HEK293 (cell line): ENCODE measurements at regions not wholly inside any gene's neighbourhood (a gene's known extent, or its start where the extent isn't known, plus 50 kb on each side); places are given as distances from the start of the nearest gene placed in this dataset.

Experiments used
- CTCF ChIA-PET: fragments of 350-600 bp; formaldehyde crosslinking; extraction: SDS; loops from one replicate; lab custom pipeline; 2021; ENCODE audit warnings: antibody characterized with exemption; lab: Yijun Ruan, JAX
- POLR2A ChIA-PET: fragments of 300-600 bp; formaldehyde crosslinking; extraction: SDS; loops from one replicate; lab custom pipeline; 2020; ENCODE audit warnings: antibody characterized with exemption, inconsistent platforms; lab: Yijun Ruan, JAX
- H3K27ac ChIP-seq: fragments of 200-500 bp; sonication (Bioruptor generic); 2 replicates; pipeline ENCODE4 v1.5.1; 2014; ENCODE audit warnings: low read depth, low read length, control low read depth, inconsistent platforms; ENCODE audit errors: extremely low read depth
- H3K36me3 ChIP-seq, 2 experiments: fragments of 200-500 bp in 1 of 2; sonication (Bioruptor generic) in 1 of 2; 1 replicate in 1 of 2; 2 replicates in 1 of 2; pipeline ENCODE4 v1.5.1; 2014 to 2017; ENCODE audit warnings: inconsistent platforms in 2 of 2, low read length in 2 of 2; ENCODE audit not compliant: control insufficient read depth in 2 of 2, insufficient read depth in 1 of 2
- H3K4me1 ChIP-seq: fragments of 200-500 bp; sonication (Bioruptor generic); 2 replicates; pipeline ENCODE4 v1.5.1; 2014; ENCODE audit warnings: mild to moderate bottlenecking, low read length, inconsistent platforms; ENCODE audit not compliant: control insufficient read depth, insufficient read depth
- H3K4me3 ChIP-seq: 2 replicates; pipeline ENCODE4 v1.5.1; 2011; ENCODE audit warnings: low read depth, mild to moderate bottlenecking, control low read depth, low read length, moderate library complexity
- H3K9me3 ChIP-seq: fragments of 200-500 bp; sonication (Bioruptor generic); 2 replicates; pipeline ENCODE4 v1.5.1; 2014; ENCODE audit warnings: low read depth, low read length, inconsistent platforms; ENCODE audit not compliant: control insufficient read depth, insufficient read depth
- BCL11B ChIP-seq: fragments of 450-650 bp; formaldehyde crosslinking; IDR thresholded peaks from 2 replicates; pipeline ENCODE4 v1.5.1; 2016; ENCODE audit warnings: low read depth, missing biosample characterization, missing genetic modification characterization
- HOXD13 ChIP-seq: sonication (generic); formaldehyde crosslinking; IDR thresholded peaks from 2 replicates; pipeline ENCODE4 v1.8.0; 2022; ENCODE audit warnings: missing genetic modification reagents, borderline replicate concordance
- PRDM2 ChIP-seq: fragments of 450-650 bp; formaldehyde crosslinking; IDR thresholded peaks from 2 replicates; pipeline ENCODE4 v1.5.1; 2016; ENCODE audit warnings: missing biosample characterization, missing genetic modification characterization, borderline replicate concordance
- REST ChIP-seq: fragments of 450-650 bp; formaldehyde crosslinking; IDR thresholded peaks from 2 replicates; pipeline ENCODE4 v1.5.1; 2016; ENCODE audit warnings: missing biosample characterization, missing genetic modification characterization
- SP7 ChIP-seq: fragments of 450-650 bp; formaldehyde crosslinking; IDR thresholded peaks from 2 replicates; pipeline ENCODE4 v1.5.1; 2016; ENCODE audit warnings: missing biosample characterization, missing genetic modification characterization
- ZBTB1 ChIP-seq: fragments of 450-650 bp; formaldehyde crosslinking; IDR thresholded peaks from 2 replicates; pipeline ENCODE4 v1.5.1; 2016; ENCODE audit warnings: missing biosample characterization, missing genetic modification characterization
- ZBTB20 ChIP-seq: fragments of 450-650 bp; formaldehyde crosslinking; IDR thresholded peaks from 2 replicates; pipeline ENCODE4 v1.5.1; 2016; ENCODE audit warnings: missing biosample characterization, missing genetic modification characterization
- ZFP69B ChIP-seq: fragments of 450-650 bp; formaldehyde crosslinking; IDR thresholded peaks from 2 replicates; pipeline ENCODE4 v1.5.1; 2016; ENCODE audit warnings: missing biosample characterization, missing genetic modification characterization
- ZNF157 ChIP-seq: fragments of 450-650 bp; formaldehyde crosslinking; IDR thresholded peaks from 2 replicates; pipeline ENCODE4 v1.5.1; 2016; ENCODE audit warnings: missing biosample characterization, missing genetic modification characterization
- ZNF239 ChIP-seq: fragments of 450-650 bp; formaldehyde crosslinking; IDR thresholded peaks from 2 replicates; pipeline ENCODE4 v1.5.1; 2016; ENCODE audit warnings: missing biosample characterization, missing genetic modification characterization
- ZNF24 ChIP-seq: fragments of 450-650 bp; formaldehyde crosslinking; IDR thresholded peaks from 2 replicates; pipeline ENCODE4 v1.5.1; 2016; ENCODE audit warnings: missing biosample characterization, missing genetic modification characterization
- ZNF350 ChIP-seq: fragments of 450-650 bp; formaldehyde crosslinking; IDR thresholded peaks from 2 replicates; pipeline ENCODE4 v1.5.0; 2017; ENCODE audit warnings: missing biosample characterization, mild to moderate bottlenecking, missing genetic modification characterization
- ZNF473 ChIP-seq: fragments of 450-650 bp; formaldehyde crosslinking; IDR thresholded peaks from 2 replicates; pipeline ENCODE4 v1.5.1; 2017; ENCODE audit warnings: missing biosample characterization, missing genetic modification characterization
- ZNF626 ChIP-seq: fragments of 450-650 bp; sonication (Bioruptor Pico); formaldehyde crosslinking; IDR thresholded peaks from 2 replicates; pipeline ENCODE4 v1.5.1; 2018; ENCODE audit warnings: missing biosample characterization, missing genetic modification characterization, inconsistent platforms
- ZNF830 ChIP-seq: fragments of 450-650 bp; IDR thresholded peaks from 2 replicates; pipeline ENCODE4 v1.5.0; 2018; ENCODE audit warnings: missing biosample characterization, missing genetic modification characterization, low read depth, mild to moderate bottlenecking, moderate library complexity
- TF ChIP-seq, protein P1 (sequence below): fragments of 450-650 bp; formaldehyde crosslinking; IDR thresholded peaks from 2 replicates; pipeline ENCODE4 v1.5.1; 2016; ENCODE audit warnings: missing biosample characterization, missing genetic modification characterization
- TF ChIP-seq, protein P2 (sequence below): fragments of 450-650 bp; formaldehyde crosslinking; IDR thresholded peaks from 2 replicates; pipeline ENCODE4 v1.5.1; 2016; ENCODE audit warnings: missing biosample characterization, missing genetic modification characterization
- TF ChIP-seq, protein P3 (sequence below): fragments of 450-650 bp; formaldehyde crosslinking; IDR thresholded peaks from 2 replicates; pipeline ENCODE4 v1.5.1; 2016; ENCODE audit warnings: missing biosample characterization, missing genetic modification characterization
- TF ChIP-seq, protein P4 (sequence below): sonication (generic); formaldehyde crosslinking; IDR thresholded peaks from 2 replicates; pipeline ENCODE4 v1.8.1; 2022; ENCODE audit warnings: mild to moderate bottlenecking, moderate library complexity, missing genetic modification reagents

GRCh38 chrX:151825007-151825406 lies 87.7 kb upstream of the MAGEA4 start (continued):
- TF ChIP-seq PRDM2 (tag by site-specific recombination) (no peak), ZNF626 (tag by site-specific recombination) (no peak), ZNF473 (tag by site-specific recombination) (no peak)
- TF ChIP-seq, protein P1, sequence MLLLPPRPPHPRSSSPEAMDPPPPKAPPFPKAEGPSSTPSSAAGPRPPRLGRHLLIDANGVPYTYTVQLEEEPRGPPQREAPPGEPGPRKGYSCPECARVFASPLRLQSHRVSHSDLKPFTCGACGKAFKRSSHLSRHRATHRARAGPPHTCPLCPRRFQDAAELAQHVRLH (tag by site-specific recombination), result no peak

DNA sequence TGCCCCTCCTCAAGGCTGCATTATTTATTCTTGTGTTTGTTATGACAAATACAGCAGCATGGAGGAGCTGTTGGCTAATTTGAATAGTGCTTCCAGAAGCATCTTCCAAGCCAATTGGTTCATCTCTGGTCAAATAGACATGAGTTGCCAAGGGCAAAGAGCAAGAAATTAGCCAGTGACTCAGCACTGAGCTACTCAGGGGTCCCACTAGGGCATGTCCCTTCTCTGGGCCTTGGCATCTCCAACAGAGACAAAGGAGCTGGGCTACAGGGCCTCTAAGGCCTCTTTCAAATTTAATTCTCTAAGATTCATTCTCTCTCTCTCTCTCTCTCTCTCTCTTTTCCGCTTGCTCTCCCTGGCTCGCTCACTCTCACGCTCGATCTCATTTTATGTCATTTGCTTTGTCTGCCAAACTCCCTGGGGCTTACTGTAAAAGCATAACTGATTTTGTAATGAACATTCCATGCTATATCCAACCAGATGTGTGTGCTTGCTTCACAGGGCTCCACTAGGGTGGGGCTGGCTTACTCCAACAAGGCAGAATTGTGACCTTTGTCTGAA lies 86.7 kb upstream of the MAGEA4 start:
- H3K4me3 ChIP-seq, result no peak overlapping the region
- H3K36me3 ChIP-seq, result no peaks in the 10 kb centered on the region
- CTCF ChIA-PET, result interaction anchor here (0.6 to 1.2 kb wide), 4 partner anchors 12 to 991 kb away, joined by 3 to 4 read pairs (median 4); no protein-coding TSS in a partner anchor
- H3K27ac ChIP-seq, result no peak overlapping the region
- H3K9me3 ChIP-seq, result no peaks in the 10 kb centered on the region
- POLR2A ChIA-PET, result interaction anchor here (1.0 kb wide), 1 partner anchor 812 kb away, joined by 3 read pairs; the partner anchor contains the start of gene GABRQ
- H3K4me1 ChIP-seq, result no peaks in the 10 kb centered on the region
- TF ChIP-seq, protein P2, sequence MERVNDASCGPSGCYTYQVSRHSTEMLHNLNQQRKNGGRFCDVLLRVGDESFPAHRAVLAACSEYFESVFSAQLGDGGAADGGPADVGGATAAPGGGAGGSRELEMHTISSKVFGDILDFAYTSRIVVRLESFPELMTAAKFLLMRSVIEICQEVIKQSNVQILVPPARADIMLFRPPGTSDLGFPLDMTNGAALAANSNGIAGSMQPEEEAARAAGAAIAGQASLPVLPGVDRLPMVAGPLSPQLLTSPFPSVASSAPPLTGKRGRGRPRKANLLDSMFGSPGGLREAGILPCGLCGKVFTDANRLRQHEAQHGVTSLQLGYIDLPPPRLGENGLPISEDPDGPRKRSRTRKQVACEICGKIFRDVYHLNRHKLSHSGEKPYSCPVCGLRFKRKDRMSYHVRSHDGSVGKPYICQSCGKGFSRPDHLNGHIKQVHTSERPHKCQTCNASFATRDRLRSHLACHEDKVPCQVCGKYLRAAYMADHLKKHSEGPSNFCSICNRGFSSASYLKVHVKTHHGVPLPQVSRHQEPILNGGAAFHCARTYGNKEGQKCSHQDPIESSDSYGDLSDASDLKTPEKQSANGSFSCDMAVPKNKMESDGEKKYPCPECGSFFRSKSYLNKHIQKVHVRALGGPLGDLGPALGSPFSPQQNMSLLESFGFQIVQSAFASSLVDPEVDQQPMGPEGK, result no peak
- TF ChIP-seq, protein P3, sequence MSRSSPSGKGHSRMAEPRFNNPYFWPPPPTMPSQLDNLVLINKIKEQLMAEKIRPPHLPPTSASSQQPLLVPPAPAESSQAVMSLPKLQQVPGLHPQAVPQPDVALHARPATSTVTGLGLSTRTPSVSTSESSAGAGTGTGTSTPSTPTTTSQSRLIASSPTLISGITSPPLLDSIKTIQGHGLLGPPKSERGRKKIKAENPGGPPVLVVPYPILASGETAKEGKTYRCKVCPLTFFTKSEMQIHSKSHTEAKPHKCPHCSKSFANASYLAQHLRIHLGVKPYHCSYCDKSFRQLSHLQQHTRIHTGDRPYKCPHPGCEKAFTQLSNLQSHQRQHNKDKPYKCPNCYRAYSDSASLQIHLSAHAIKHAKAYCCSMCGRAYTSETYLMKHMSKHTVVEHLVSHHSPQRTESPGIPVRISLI (tag by site-specific recombination), result no peak
- TF ChIP-seq REST (tag by site-specific recombination) (no peak), ZFP69B (tag by site-specific recombination) (no peak), BCL11B (no peak), ZBTB1 (no peak), ZNF350 (no peak), ZNF239 (tag by site-specific recombination) (no peak), SP7 (tag by site-specific recombination) (no peak), ZNF157 (no peak), ZBTB20 (tag by site-specific recombination) (no peak), HOXD13 (CRISPR knock-in tag) (no peak), ZNF24 (tag by site-specific recombination) (no peak), ZNF830 (tag by site-specific recombination) (no peak)
- TF ChIP-seq, protein P4, sequence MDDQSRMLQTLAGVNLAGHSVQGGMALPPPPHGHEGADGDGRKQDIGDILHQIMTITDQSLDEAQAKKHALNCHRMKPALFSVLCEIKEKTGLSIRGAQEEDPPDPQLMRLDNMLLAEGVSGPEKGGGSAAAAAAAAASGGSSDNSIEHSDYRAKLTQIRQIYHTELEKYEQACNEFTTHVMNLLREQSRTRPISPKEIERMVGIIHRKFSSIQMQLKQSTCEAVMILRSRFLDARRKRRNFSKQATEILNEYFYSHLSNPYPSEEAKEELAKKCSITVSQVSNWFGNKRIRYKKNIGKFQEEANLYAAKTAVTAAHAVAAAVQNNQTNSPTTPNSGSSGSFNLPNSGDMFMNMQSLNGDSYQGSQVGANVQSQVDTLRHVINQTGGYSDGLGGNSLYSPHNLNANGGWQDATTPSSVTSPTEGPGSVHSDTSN (CRISPR knock-in tag), result no peak
